PFSK-1 (cell line): ENCODE measurements at regions not wholly inside any gene's neighbourhood (a gene's known extent, or its start where the extent isn't known, plus 50 kb on each side); places are given as distances from the start of the nearest gene placed in this dataset.

Experiments used
- FOXP2 ChIP-seq: optimal IDR thresholded peaks from 2 replicates; pipeline ENCODE3; 2011; ENCODE audit warnings: borderline replicate concordance, control low read depth, inconsistent platforms; ENCODE audit not compliant: insufficient read depth; ENCODE audit errors: extremely low read length, extremely low read depth
- POLR2AphosphoS5 ChIP-seq: IDR thresholded peaks from 2 replicates; pipeline ENCODE4 v1.6.1; 2012; ENCODE audit warnings: low read depth, mild to moderate bottlenecking, control low read depth, low read length, moderate library complexity
- SIN3A ChIP-seq: IDR thresholded peaks from 2 replicates; pipeline ENCODE4 v1.6.1; 2012; ENCODE audit warnings: mild to moderate bottlenecking, low read length, moderate library complexity, borderline replicate concordance; ENCODE audit not compliant: insufficient read depth
- TAF1 ChIP-seq: IDR thresholded peaks from 2 replicates; pipeline ENCODE4 v1.6.1; 2012; ENCODE audit warnings: low read length, control low read depth, borderline replicate concordance; ENCODE audit not compliant: insufficient read depth
- TF ChIP-seq, protein P1 (sequence below), 2 experiments: IDR thresholded peaks; 2 replicates each; pipeline versions ENCODE4 v1.6.1 to v1.8.0; 2011 to 2012; ENCODE audit warnings: low read depth in 2 of 2, low read length in 2 of 2, control low read depth in 1 of 2, inconsistent platforms in 1 of 2, mild to moderate bottlenecking in 1 of 2, moderate library complexity in 1 of 2; ENCODE audit not compliant: insufficient read depth in 1 of 2

DNA sequence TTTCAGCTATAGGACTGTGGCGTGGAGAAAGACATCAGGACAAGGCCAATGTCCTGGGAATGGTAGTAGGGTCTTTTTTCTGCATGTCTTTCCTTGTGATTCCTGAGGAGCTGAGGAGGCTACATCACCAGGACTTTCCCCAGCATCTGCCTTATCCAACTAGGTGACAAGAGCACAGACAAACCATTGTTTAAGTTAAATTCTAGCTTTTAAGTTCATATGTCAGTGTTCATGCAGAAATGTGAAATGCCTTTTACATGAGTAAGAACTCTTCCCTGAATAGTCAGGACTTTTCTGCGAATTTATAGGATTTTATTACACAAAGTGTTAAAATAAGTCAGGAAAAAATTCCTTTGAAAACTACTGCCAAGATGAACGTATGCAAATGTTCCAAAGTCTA, 154.2 kb downstream of the PTGER3 start:
- TF ChIP-seq SIN3A = no peak
- no peak for TF ChIP-seq POLR2AphosphoS5
- TF ChIP-seq, protein P1, sequence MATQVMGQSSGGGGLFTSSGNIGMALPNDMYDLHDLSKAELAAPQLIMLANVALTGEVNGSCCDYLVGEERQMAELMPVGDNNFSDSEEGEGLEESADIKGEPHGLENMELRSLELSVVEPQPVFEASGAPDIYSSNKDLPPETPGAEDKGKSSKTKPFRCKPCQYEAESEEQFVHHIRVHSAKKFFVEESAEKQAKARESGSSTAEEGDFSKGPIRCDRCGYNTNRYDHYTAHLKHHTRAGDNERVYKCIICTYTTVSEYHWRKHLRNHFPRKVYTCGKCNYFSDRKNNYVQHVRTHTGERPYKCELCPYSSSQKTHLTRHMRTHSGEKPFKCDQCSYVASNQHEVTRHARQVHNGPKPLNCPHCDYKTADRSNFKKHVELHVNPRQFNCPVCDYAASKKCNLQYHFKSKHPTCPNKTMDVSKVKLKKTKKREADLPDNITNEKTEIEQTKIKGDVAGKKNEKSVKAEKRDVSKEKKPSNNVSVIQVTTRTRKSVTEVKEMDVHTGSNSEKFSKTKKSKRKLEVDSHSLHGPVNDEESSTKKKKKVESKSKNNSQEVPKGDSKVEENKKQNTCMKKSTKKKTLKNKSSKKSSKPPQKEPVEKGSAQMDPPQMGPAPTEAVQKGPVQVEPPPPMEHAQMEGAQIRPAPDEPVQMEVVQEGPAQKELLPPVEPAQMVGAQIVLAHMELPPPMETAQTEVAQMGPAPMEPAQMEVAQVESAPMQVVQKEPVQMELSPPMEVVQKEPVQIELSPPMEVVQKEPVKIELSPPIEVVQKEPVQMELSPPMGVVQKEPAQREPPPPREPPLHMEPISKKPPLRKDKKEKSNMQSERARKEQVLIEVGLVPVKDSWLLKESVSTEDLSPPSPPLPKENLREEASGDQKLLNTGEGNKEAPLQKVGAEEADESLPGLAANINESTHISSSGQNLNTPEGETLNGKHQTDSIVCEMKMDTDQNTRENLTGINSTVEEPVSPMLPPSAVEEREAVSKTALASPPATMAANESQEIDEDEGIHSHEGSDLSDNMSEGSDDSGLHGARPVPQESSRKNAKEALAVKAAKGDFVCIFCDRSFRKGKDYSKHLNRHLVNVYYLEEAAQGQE (IDR thresholded peaks at IDR 0.05; ENCODE audit: insufficient read depth in 1 of 2, low read depth in 2 of 2, low read length in 2 of 2) = no peak
- TF ChIP-seq TAF1 = no peak
- TF ChIP-seq FOXP2 = no peak

DNA sequence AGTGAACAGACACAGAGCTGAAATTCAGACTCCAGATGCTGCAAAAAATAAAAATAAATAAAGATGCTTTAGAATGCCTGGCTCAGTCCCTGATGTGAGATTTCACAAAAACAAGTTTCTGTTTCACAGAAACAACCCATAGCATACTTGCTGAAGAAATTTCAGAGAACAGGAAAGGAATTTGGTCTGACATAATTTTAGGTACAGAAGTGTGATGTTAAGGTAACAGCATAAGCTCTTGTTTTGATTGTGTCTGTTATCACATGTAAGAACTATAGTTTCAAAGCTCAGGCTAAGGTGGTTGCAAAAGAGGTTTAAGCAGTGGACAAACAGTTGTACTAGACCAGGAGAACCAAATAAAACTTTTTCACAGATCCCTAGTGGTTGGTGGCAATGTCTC, 152.1 kb downstream of the PTGER3 start:
- no peak for TF ChIP-seq FOXP2
- no peak for TF ChIP-seq TAF1
- TF ChIP-seq POLR2AphosphoS5 = no peak
- TF ChIP-seq, protein P1 (IDR thresholded peaks at IDR 0.05; ENCODE audit: insufficient read depth in 1 of 2, low read depth in 2 of 2, low read length in 2 of 2) = no peak
- TF ChIP-seq SIN3A = no peak

DNA sequence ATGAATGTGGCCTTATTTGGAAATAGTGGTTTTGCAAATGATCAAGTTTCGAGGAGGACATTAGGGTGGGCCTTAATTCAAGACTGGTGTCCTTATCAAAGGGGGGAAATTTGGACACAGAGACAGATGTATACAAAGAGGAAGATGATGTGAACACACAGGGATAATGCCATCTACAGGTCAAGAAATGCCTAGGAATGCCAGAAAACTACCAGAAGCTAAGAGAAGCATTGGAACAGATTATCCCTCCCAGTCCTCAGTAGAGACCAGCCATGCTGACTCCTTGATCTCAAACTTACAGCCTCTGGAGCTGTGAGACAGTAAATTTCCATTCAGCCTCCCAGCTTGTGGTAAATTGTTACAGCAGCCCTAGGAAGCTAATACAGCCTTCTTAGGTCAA, 151.4 kb downstream of the PTGER3 start:
- TF ChIP-seq TAF1 (no peak), POLR2AphosphoS5 (no peak), FOXP2 (no peak), SIN3A (no peak)
- TF ChIP-seq, protein P1 (IDR thresholded peaks at IDR 0.05; ENCODE audit: insufficient read depth in 1 of 2, low read depth in 2 of 2, low read length in 2 of 2) = no peak

DNA sequence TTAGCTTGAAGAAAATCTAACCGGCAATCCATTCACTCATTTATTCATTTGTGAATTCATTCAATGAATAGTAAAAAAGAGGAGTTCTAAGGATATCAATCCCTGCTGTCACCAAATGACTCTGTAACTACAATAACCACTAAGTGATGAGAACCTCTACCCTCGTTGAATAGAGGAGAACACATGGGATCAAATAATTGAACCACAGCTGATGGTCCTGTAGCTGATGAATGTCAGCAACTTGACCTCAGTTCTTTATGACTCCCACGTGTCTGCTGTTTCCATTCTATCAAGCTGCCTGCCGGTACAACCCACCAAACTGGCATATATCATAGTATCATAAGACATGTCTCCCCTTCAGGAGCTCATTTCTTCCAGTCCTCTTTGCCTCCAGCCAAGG, 150.3 kb downstream of the PTGER3 start:
- no peak for TF ChIP-seq POLR2AphosphoS5

DNA sequence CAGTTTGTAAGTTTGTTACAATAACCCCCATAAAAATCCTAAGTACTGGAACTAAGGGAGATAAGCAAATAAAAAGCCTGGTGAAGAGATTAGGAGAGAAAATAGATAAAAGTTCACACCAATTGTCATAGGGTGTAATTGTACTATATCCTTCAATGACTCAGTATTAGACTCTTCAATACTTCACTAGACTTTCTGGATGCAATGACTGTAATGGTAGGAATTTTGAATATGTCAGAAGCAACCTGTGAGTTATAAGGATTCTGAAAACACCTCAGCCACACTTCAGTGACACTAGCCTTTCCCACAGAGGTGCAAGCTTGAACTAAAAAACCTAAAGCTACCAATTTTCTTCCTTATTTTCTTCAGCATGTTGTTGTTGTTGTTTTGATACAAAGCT, 147.9 kb downstream of the PTGER3 start:
- TF ChIP-seq TAF1 = no peak
- TF ChIP-seq SIN3A = no peak
- TF ChIP-seq, protein P1 (IDR thresholded peaks at IDR 0.05; ENCODE audit: insufficient read depth in 1 of 2, low read depth in 2 of 2, low read length in 2 of 2) = no peak
- no peak for TF ChIP-seq POLR2AphosphoS5
